ENCODE measurements at regions not wholly inside any gene's neighbourhood (a gene's known extent, or its start where the extent isn't known, plus 50 kb on each side); places are given as distances from the start of the nearest gene placed in this dataset.
"Not testable (repeated sequence)": the region's sequence is repeated elsewhere in the genome, so short reads cannot be mapped to it uniquely, and the experiment has no call there.

DNA sequence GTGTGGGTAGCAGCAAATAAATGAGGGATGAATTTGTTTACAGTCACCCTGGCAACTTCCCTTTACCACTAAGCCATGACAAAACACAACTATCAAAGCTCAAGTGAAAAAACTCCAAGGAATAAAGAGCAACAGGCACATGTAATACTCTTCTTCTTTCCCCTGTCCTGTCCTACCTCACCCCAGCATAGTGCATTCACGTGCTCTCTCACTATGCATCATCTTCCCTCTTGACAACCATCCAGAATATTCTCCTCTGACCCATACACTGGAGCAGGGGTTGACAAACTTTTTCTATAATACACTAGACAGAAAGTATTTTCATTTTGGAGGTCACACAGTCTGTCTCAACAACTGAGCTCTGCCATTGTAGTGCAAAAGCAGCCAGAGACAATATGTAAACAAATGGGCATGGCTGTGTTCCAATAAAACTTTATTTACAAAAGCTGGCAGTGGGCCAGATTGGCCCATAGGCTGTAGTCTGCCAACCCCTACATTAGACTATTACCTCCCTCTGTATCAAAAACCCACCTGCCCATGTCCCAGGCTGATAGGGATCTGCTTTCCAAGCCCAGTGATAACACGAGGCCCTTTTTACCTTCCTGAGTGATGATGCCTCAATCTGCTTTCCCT is 354.5 kb downstream of the FGFR2 start:
- DNase-seq = no peak

DNA sequence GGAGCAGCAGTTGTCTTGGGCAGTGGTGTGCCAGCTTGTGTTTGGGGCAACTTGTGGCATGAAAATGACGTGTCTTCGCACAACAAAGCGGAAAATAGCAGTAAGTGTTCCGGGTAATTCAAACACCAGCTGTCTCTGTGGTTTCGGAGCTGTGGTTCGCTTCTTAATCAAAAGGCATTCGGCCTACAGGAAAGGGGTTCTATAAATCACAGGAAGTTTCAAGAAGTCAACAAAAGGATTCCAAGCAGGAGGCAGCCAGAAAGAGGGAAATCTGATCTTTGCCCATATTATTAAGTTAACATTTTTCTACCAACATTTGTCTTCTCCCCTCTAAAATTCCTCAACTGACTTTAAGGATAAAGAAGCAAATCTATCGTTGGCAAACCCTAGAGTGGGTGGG is 353.4 kb downstream of the FGFR2 start:
- no peak for DNase-seq

DNA sequence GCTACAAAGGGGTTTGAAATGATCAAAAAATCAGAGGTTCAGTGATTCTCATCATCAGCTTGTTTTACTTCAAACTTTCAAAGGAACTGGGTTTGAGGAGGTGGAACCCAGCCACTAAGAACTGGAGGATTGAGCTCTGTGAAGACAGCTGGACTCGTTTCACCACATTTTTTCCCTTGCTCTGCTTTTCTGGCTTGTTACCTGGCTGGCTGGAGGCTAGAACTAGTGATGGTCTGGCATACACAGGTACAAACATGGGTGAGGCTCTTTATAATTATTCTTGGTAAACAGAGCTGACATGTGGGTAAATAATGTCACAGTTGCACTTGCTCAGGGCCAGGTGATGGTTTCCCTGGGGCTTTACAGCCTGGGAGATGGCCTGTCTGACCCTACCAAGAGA is 352.5 kb downstream of the FGFR2 start:
- no peak for DNase-seq

DNA sequence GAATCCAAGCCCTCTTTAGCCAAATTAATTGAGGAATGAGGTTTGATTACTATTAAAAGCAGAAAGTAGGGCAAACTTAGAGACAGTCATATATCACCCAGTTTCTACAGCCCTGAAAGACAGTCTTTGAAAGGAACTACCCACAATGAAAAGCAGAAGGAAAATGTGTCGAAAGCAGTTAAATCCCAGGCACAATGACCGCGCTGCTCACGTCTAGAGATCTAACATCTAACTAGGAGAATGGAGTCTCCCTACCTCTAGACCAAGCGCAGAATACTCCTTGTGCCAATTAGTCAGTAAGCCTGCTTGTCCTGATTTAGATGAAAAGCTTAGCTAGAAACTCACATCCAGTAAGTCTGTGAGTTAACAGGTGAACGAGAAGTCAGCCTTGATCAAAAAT is 350.0 kb downstream of the FGFR2 start:
- no peak for DNase-seq

DNA sequence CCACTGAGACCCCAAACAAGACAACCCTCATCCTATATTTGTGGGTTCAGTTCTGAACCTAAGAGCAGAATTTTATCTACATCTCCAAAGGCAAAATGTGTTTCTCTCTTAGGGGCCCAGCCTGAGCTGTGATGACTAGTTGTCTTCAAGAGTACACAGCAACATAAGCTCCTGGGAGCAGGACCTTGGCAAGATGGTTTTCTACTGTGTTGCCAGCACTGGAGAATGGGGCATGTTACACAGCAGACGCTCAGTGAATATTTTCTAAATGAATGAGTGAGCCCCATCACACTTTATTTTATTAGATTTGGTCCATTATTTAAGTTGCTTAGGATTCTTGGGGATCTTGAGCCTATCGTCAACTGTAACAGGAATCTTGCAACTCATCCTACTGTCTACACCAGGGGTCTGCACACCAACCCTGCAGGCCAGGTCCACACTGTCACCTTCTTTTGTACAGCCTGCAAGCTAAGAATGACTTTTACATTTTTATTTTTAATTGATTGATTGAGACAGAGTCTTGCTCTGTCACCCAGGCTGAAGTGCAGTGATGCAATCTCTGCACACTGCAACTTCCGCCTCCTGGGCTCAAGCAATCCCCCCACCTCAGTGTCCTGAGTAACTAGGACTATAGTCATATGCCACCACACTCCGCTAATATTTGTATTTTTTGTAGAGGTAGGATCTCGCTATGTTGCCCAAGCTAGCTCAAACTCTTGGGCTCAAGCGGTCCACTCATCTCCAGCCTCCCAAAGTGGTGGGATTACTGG is 347.1 kb downstream of the FGFR2 start:
- DNase-seq = no peak

DNA sequence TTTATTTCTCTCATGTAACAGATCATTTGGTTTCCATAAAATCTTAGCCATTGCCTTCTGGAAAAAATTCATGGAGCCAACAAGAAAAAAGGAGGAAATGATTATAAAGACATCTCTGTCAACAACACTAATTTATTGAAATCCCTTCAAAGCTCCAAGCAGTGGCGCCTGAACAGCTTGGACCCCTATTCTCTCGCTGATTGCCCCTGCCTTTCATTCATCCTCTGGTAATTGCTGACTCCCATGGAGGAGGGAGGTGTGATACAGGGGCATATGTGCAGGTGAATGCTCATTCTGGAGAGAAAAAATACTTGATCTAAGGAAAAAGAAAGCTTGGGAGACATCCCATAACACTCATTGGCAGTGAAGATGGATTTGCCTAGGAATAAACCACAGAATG is 345.5 kb downstream of the FGFR2 start:
- no peak for DNase-seq

DNA sequence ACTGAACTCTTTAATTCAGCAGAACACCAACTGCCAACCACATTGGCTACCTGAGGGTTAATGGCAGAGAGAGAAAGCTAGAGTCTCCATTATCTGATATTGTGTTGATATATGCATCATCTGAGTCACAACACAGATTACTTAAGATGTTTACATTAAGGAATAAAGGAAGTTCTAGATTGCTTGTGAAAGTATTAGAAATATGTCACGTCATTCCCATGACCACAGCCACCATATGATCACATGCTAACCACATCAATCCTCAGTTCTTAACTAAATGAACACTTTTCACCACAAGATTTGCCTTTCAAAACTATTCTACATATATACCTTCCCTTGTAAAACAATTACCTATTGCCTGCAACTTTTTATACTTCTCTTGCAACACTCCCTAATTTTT is 337.9 kb downstream of the FGFR2 start:
- DNase-seq = peak in 1 of 2 experiments; percentile 1

DNA sequence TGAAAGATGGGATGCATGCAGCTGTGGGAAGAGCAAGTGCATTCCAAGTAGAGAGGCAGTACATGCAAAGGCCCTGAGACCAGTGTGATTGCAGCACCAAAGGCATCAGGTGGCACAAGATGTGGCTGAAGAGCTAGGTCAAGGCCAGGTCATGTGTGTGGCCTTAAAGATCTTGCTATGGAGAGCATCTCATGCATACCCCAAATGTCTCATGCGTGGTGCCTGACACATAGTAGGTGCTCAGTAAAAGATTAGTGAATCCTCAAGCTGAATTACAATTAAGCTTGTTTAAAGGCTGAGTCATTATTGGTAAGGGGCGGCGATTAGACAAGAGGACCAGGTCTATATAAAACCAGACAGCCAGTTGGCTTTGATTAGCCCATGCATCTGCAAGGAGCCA is 336.6 kb downstream of the FGFR2 start:
- DNase-seq = no peak

DNA sequence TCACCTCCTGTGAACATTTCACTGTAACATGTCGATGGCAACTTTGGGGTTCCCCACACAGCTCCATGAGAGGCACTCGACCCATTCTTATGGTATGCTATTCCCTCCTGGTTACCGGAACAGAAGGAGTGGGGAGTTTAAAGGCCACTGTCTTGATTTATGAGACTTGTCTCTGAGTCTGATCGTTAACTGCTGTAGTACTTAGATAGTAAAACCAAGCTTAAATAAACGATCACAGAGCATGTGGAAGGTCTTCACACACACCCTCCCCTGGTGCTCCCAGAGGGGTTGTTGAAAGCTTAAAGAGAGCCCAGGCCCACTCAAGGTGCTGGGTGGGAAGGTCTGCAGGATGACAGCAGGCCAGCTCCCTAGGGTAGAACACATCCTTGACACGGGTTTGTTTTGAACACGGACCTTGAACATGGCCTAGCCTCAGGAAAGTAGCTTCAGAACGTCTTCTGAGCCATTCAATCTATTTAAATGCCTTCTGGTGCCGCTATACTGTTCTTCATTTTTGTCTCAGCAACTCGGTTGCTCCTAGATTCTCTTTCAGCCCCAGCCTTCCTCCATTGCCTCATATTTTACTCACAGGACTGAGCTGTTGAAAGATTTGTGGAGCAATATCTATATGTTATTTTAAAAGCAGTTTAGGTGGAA is 335.3 kb downstream of the FGFR2 start:
- DNase-seq = no peak

DNA sequence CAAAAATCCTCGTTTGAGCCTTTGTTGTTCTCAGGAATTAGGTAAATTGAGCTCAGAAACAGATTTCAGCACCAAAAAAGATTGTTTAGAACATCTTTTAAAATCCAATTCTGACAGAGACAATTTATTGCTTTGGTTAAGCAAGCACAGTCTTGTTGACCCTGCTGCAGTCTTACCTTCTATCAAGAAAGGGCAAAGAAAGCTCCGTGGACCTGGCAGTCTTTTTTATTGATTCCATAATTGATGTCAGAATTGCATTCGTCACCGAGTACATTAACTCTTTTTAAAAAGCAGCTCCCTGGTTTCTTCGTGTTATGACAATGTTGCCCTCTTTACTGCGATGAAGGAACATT is 334.8 kb downstream of the FGFR2 start:
- DNase-seq = no peak

DNA sequence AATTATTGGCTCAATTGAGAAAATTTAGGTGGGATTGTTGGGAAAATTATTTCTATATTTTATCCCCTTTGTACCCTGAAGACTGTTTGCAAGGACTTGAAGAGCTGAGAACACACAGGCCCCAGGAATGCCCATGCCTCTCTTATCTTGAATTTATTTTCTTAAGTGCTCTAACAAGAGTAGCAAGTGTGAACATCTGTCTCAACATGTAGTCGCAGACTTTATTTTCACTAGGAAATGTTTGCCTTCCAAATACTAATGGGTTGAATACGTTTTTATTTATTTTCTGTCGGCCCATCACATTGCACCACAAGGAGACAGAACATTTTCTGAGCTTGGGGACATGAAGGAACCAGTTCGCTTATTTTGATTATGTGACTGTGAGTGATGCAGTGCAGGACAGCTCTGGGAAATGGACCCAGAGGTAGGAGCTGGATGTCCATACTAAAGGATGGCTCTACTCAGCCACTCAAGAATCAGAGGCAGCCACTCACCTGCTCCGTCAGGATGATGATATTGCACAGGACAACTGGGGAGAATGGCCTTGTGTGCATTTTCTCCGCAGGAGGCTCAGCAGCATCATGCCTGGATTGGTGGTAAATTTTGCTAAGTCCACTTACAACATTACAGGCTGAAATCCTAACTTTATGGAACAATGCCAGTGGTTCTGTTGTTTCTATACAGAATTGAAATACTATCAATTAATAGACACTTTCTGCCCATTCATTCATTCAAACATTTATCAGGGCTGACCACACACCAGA is 332.7 kb downstream of the FGFR2 start:
- DNase-seq = no peak

DNA sequence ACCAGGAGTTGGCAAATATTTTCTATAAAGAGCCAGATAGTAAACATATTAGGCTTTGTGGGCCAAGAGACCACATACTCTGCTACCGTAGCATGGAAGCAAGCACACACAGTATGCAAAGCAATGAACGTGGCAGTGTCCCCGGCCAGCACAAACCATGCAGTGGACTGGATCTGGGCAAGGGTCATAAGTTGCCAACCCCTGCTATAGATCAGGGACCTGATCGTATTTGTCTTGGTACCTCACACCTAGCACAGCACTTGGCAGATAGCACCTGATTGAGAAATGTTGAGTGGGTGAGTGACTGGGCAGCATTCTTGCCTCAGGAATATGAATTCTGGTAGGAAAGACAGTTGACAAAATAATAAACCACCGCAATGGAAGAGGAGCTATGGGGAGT is 331.9 kb downstream of the FGFR2 start:
- DNase-seq = no peak

DNA sequence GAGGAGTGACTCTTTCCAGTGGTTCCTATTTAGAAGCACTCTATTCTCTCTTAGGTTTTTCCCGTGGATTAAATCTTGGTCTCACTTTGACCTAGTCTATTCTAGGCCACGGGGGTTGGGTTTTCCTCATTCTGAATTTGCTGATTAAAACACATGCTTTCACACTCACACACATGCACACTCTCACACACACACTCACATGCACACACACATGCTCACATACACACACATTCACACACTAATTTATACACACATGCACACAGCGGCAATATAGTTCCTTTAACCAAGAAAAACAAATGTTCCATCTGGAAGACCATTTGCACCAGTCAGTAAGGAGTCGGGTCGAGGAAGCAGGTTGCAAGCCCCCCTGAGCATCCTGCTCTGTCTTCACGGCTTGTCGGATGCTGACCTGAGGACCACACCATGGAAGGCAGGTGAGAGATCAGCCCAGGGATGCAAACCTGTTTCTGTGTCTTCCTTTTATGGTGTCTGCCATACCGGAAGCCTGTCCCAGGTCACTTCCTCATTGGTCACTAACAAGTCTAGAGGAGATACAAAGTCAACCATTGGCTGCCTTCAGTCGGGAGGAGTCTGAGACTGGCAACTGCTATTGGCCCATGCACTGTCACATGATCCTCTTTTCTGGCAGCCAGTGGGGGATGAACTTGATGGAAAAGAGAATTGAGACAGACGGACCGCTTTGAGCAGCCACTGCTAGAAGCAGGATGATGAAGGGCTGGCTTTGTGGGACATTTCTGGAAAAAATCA is 330.8 kb downstream of the FGFR2 start:
- DNase-seq = no peak

DNA sequence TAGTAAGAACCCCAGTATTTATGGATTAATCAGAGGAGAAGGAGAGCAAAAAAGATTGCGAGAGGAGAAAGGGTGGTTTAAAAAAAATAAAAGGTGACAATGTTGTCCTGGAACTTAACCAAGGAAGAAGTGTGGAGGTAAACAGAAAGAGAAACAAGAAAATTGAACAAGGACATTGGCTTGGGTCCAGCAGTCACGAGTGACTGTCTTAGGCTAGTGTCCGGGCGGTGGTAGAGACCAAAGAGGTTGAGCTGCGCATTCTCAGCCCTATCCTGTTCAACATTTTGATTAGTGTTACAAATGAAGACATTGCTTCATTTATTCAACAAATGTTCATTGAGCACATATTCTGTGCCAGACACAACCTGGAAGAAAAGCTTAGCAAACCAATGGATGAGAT is 329.9 kb downstream of the FGFR2 start:
- DNase-seq = no peak

DNA sequence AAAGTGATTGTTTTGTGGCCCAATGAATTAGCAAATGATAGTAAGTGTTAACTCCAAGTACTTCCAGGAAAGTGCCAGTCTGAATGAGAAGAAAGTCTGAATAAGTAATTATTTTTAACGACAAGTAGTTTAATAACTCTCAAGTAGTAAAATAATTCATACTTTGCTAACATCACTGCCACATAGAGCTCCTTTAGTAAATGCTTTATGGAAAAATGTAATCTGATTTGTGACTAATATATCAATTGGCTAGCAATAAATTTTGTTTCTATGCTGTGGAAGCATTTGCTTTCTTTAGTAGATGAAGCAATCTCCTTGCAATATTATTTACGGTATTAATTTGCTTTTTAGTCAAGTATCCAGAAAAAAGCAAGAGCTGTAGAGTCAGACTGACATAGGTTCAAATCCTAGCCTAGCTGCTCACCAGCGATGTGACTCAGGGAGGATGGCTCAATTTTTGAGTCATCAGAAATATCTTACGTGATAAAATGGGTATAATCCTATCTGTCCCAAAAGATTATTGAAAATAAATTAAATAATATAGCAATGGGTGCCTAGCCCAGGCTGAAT is 329.3 kb downstream of the FGFR2 start:
- no peak for DNase-seq

DNA sequence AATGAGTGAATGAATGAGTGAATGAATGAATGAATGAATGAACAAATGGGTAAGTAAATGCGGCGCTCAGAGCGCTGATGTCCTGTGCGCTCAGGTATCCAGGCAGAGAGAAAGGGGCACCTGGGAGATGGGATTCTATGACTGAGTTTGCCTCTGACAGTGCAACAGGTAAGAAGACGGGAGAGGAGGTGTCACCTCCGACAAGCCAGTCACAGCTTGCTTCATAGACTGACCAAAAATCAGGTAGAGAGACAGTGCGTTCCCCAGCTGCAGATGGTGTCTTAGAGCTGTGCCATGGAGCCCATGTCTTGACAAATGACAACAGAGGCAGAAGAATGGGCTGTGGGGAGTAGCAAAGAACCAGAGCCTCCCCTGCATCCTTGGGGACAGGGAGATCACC is 327.3 kb downstream of the FGFR2 start:
- DNase-seq = no peak

DNA sequence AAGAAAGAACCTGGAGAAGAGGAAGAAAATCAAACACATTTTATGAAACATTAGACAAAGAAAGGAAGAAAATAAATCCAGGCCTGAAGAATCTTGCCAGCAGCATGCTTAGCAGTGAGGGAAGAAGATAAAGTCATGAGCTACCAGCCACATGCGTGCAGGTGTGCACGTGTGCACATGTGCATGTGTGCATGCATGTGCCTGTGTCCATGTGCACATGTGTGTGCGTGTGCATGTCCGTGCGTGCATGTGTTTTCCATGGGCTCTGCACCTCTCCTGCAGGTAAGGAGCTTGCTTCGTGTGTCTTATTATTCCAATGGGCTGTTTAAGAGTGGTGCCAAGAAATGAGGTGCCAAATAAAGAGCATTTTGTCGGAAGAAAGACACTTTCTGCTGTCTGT is 322.2 kb downstream of the FGFR2 start:
- DNase-seq = no peak

DNA sequence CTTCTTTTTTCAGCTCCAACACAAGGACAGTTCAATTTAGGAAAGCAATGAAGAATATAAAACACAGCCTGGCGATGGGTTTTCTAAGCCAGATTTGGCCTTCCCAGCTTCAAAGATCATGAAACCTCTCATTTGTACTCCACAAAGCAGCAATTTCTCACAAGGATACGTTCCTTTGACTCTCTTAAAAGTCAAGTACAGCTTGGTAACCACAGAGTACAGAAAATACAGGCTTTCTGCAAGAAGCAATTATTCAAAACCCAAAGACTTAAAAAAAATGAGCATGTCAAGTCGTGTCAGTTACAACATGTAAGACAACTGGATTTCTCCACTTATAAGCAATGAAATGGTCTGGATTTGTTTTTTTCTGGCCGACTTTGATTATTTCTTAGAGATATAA is 321.4 kb downstream of the FGFR2 start:
- DNase-seq = no peak

DNA sequence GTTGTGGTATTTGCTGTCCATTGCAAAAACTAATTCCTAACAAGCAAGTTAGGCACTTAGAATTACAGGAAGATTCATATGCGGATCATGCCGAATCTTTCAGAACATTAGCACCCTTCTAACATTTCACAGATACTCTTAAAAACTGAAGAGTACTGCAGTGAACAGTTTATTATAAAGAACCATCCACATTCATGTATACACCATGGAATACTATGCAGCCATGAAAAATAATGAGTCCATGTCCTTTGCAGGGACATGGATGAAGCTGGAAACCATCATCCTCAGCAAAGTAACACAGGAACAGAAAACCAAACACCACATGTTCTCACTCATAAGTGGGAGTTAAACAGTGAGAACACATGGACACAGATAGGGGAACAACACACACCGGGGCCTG is 319.9 kb downstream of the FGFR2 start:
- not testable (repeated sequence) for DNase-seq

DNA sequence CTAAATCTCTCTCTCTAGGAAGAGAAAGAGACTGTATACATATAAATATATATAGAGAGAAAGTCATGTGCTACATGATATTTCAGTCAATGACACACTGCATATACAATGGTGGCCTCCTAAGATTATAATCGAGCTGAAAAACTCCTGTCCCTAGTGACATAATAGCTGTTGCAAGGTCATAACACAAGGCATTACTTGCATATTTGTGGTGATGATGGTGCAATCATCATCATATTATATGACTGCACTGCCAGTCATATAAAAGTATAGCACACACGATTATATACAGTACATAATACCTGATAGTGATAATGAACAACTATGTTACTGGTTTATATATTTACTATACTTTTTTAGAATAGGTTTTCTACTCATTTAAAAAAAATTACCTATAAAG is 316.7 kb downstream of the FGFR2 start:
- no peak for DNase-seq

DNA sequence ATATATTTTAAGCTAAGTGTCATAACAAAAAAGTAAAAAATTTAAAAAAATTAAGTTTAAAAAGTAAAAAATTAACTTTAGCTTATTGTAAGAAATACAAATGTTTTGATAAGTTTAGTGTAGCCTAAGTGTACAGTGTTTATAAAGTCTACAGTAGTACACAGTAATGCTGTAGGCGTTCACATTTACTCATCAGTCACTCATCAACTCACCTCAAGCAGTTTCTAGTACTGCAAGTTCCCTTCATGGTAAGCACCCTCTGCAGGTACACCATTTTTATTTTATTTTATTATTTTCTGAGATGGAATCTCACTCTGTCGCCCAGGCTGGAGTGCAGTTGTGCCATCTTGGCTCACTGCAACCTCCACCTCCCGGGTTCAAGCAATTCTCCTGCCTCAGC is 316.0 kb downstream of the FGFR2 start:
- DNase-seq = no peak

DNA sequence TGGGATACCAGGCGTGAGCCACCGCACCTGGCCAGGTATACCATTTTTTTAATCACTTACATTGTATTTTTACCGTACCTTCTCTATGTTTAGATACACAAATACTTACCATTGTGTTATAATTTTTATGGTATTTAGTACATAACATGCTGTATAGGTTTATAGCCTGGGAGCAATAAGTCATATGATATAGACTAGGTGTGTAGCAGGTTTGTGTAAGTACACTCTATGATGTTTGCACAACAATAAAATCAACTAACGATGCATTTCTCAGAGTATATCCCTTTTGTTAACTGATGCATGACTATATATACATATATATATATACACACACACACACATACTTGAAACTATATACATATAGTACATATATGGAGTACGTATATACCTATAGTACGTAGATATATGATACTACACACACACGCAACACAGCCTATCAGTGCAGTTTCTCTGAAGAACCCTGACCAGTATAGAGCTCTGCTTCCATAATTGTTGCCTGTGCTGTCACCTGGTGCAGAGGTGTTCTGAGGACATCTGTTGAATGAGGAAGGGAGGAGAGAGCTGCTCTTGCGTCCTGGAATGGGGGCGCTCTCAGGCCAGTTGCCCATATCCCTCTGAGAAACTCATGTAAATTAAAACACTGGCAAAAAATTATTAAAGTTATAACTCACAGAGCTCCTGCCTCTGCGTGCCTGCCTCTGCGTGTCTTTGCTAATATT is 315.3 kb downstream of the FGFR2 start:
- DNase-seq = no peak

Data from NCI-H526 (cell line).